H1 (cell line): ENCODE measurements at regions not wholly inside any gene's neighbourhood (a gene's known extent, or its start where the extent isn't known, plus 50 kb on each side); places are given as distances from the start of the nearest gene placed in this dataset.

Experiments
- CTCF ChIA-PET: fragments of 300-600 bp; sonication (Branson Sonifier 250); formaldehyde crosslinking; loops from one replicate; lab custom pipeline; 2021; ENCODE audit not compliant: partially characterized antibody; lab: Charles Lee
- POLR2A ChIA-PET: fragments of 300-600 bp; sonication (Branson Sonifier 250); formaldehyde crosslinking; loops from one replicate; lab custom pipeline; 2021; ENCODE audit warnings: inconsistent platforms; ENCODE audit not compliant: partially characterized antibody; lab: Charles Lee
- DNase-seq, 2 experiments: peaks; one replicate each; pipeline versions ENCODE4 v3.0.0 to v3.0.0-alpha.2; 2010 to 2022; ENCODE audit warnings: low spot score in 2 of 2, low read depth in 1 of 2, mixed read lengths in 1 of 2
- FAIRE-seq: peaks from 2 replicates; lab custom pipeline; 2011; peaks lifted over from hg19 to GRCh38; lab: Jason Lieb, UNC
- H2AFZ ChIP-seq: 2 replicates; pipeline ENCODE4 v1.8.1; 2012; ENCODE audit warnings: low read length, inconsistent platforms
- H2AK5ac ChIP-seq: 2 replicates; pipeline ENCODE4 v1.6.1; 2013; ENCODE audit warnings: low read depth, low read length
- H2BK120ac ChIP-seq: replicated peaks from 2 replicates; pipeline ENCODE3; 2013; ENCODE audit warnings: low read depth, low read length, inconsistent platforms
- H2BK12ac ChIP-seq: 2 replicates; pipeline ENCODE4 v1.6.1; 2013; ENCODE audit warnings: low read depth, low read length
- H2BK15ac ChIP-seq: 2 replicates; pipeline ENCODE4 v1.6.1; 2013; ENCODE audit warnings: low read length
- H2BK20ac ChIP-seq: 2 replicates; pipeline ENCODE4 v1.6.1; 2013; ENCODE audit warnings: low read length
- H2BK5ac ChIP-seq: 2 replicates; pipeline ENCODE4 v1.6.1; 2013; ENCODE audit warnings: low read depth, low read length
- H3K14ac ChIP-seq: 2 replicates; pipeline ENCODE4 v1.6.1; 2013; ENCODE audit warnings: inconsistent platforms; ENCODE audit not compliant: insufficient read length
- H3K18ac ChIP-seq: 2 replicates; pipeline ENCODE4 v1.6.1; 2013; ENCODE audit warnings: low read length; ENCODE audit errors: extremely low read depth
- H3K23ac ChIP-seq: 2 replicates; pipeline ENCODE4 v1.6.1; 2013; ENCODE audit warnings: inconsistent platforms; ENCODE audit not compliant: insufficient read length
- H3K23me2 ChIP-seq: 2 replicates; pipeline ENCODE4 v1.6.1; 2013; ENCODE audit warnings: low read depth, low read length
- H3K27ac ChIP-seq: 2 replicates; pipeline ENCODE4 v1.6.1; 2011; ENCODE audit warnings: low read depth, low read length, inconsistent platforms
- H3K27me3 ChIP-seq, 4 experiments: replicated peaks in 1 of 4; 1 replicate in 1 of 4; 2 replicates in 3 of 4; pipeline versions ENCODE4 v1.6.1 to v1.8.1; 2011 to 2013; ENCODE audit warnings: low read length in 3 of 4, mild to moderate bottlenecking in 3 of 4, inconsistent platforms in 2 of 4, mixed read lengths in 2 of 4, moderate library complexity in 1 of 4; ENCODE audit not compliant: control insufficient read depth in 3 of 4, insufficient read depth in 3 of 4; ENCODE audit errors: extremely low read depth in 1 of 4
- H3K36me3 ChIP-seq, 4 experiments: 2 replicates each; pipeline versions ENCODE4 v1.6.1 to v1.8.1; 2011 to 2013; ENCODE audit warnings: mild to moderate bottlenecking in 4 of 4, low read length in 3 of 4, moderate library complexity in 2 of 4, control low read depth in 1 of 4, inconsistent platforms in 1 of 4; ENCODE audit not compliant: insufficient read depth in 4 of 4, control insufficient read depth in 2 of 4
- H3K4ac ChIP-seq: replicated peaks from 2 replicates; pipeline ENCODE3; 2013; ENCODE audit warnings: low read length, low read depth, mixed read lengths, inconsistent platforms; ENCODE audit not compliant: insufficient read length
- H3K4me1 ChIP-seq, 4 experiments: replicated peaks in 1 of 4; 1 replicate in 1 of 4; 2 replicates in 3 of 4; pipeline versions ENCODE4 v1.6.1 to v1.8.1; 2011 to 2013; ENCODE audit warnings: low read length in 3 of 4, inconsistent platforms in 2 of 4, mixed read lengths in 1 of 4; ENCODE audit not compliant: insufficient read depth in 4 of 4, control insufficient read depth in 3 of 4
- H3K4me2 ChIP-seq, 2 experiments: 2 replicates each; pipeline versions ENCODE4 v1.6.1 to v1.8.1; 2011 to 2013; ENCODE audit warnings: low read depth in 2 of 2, low read length in 2 of 2, control low read depth in 1 of 2, inconsistent platforms in 1 of 2, mild to moderate bottlenecking in 1 of 2; ENCODE audit not compliant: insufficient read depth in 1 of 2
- H3K4me3 ChIP-seq, 4 experiments: fragments of 200-600, 300-600 bp in 1 of 4; sonication (generic), shearing (Covaris generic), sonication (Bioruptor Twin) in 1 of 4; 2 replicates each; pipeline versions ENCODE4 v1.5.1 to v1.8.1; 2011 to 2016; ENCODE audit warnings: low read length in 4 of 4, low read depth in 3 of 4, control low read depth in 2 of 4, inconsistent platforms in 2 of 4, mild to moderate bottlenecking in 2 of 4, mixed read lengths in 1 of 4, moderate library complexity in 1 of 4; ENCODE audit not compliant: insufficient read depth in 2 of 4; ENCODE audit errors: extremely low read depth in 1 of 4
- H3K56ac ChIP-seq: replicated peaks from 2 replicates; pipeline ENCODE3; 2013; ENCODE audit warnings: low read depth, mild to moderate bottlenecking, mixed read lengths, low read length, inconsistent platforms; ENCODE audit not compliant: insufficient read length
- H3K79me1 ChIP-seq: 2 replicates; pipeline ENCODE4 v1.6.1; 2013; ENCODE audit warnings: low read depth, low read length, control low read depth
- H3K79me2 ChIP-seq, 2 experiments: 2 replicates each; pipeline versions ENCODE4 v1.6.1 to v1.8.1; 2012 to 2013; ENCODE audit warnings: low read length in 2 of 2, mild to moderate bottlenecking in 2 of 2, inconsistent platforms in 1 of 2; ENCODE audit not compliant: insufficient read depth in 2 of 2, control insufficient read depth in 1 of 2
- H3K9ac ChIP-seq, 4 experiments: replicated peaks in 1 of 4; 1 replicate in 1 of 4; 2 replicates in 3 of 4; pipeline versions ENCODE4 v1.6.1 to v1.8.1; 2011 to 2013; ENCODE audit warnings: low read depth in 3 of 4, low read length in 3 of 4, control low read depth in 2 of 4, mild to moderate bottlenecking in 2 of 4, moderate library complexity in 2 of 4, inconsistent platforms in 1 of 4; ENCODE audit errors: extremely low read depth in 1 of 4
- H3K9me3 ChIP-seq, 2 experiments: 2 replicates each; pipeline versions ENCODE4 v1.6.1 to v1.8.1; 2012 to 2013; ENCODE audit warnings: mild to moderate bottlenecking in 2 of 2, moderate library complexity in 2 of 2, control low read depth in 1 of 2, inconsistent platforms in 1 of 2, low read depth in 1 of 2, low read length in 1 of 2, mixed read lengths in 1 of 2; ENCODE audit not compliant: insufficient read depth in 2 of 2
- H4K20me1 ChIP-seq, 2 experiments: replicated peaks in 1 of 2; 2 replicates each; pipeline versions ENCODE3 to v1.8.1; 2011 to 2013; ENCODE audit warnings: inconsistent platforms in 2 of 2, low read length in 2 of 2, mild to moderate bottlenecking in 1 of 2; ENCODE audit not compliant: insufficient read depth in 2 of 2, control insufficient read depth in 1 of 2
- H4K5ac ChIP-seq: 2 replicates; pipeline ENCODE4 v1.6.1; 2013; ENCODE audit warnings: low read length, low read depth, mixed read lengths, inconsistent platforms; ENCODE audit not compliant: insufficient read length
- H4K8ac ChIP-seq: 2 replicates; pipeline ENCODE4 v1.8.0; 2013; ENCODE audit warnings: mild to moderate bottlenecking, moderate library complexity, low read length, inconsistent platforms; ENCODE audit not compliant: insufficient read depth; ENCODE audit errors: extremely low read depth
- H4K91ac ChIP-seq: replicated peaks from 2 replicates; pipeline ENCODE3; 2013; ENCODE audit warnings: low read length, mixed read lengths, inconsistent platforms; ENCODE audit not compliant: insufficient read length
- E2F6 ChIP-seq: IDR thresholded peaks from 2 replicates; pipeline ENCODE4 v1.6.1; 2012; ENCODE audit warnings: inconsistent platforms
- JUND ChIP-seq: IDR thresholded peaks from 2 replicates; pipeline ENCODE4 v1.6.1; 2011; ENCODE audit warnings: mild to moderate bottlenecking, improper control_type of control experiment, low read length
- KDM5A ChIP-seq: fragments of 200-600 bp; IDR thresholded peaks from 2 replicates; pipeline ENCODE4 v1.7.1; 2012; ENCODE audit warnings: mild to moderate bottlenecking, low read length, inconsistent platforms, mixed read lengths
- RAD21 ChIP-seq, 2 experiments: IDR thresholded peaks in 1 of 2; conservative IDR thresholded peaks in 1 of 2; 2 replicates each; pipeline ENCODE4 v1.6.1; 2011; ENCODE audit warnings: low read depth in 2 of 2, low read length in 2 of 2, improper control_type of control experiment in 1 of 2, inconsistent platforms in 1 of 2, mild to moderate bottlenecking in 1 of 2, moderate library complexity in 1 of 2
- SP1 ChIP-seq: IDR thresholded peaks from 2 replicates; pipeline ENCODE4 v1.6.1; 2011; ENCODE audit warnings: low read depth, low read length
- TAF7 ChIP-seq: optimal IDR thresholded peaks from 2 replicates; pipeline ENCODE3; 2011; ENCODE audit warnings: low read depth, mild to moderate bottlenecking, inconsistent platforms, low read length, moderate library complexity, borderline replicate concordance
- TCF12 ChIP-seq: IDR thresholded peaks from 2 replicates; pipeline ENCODE4 v1.6.1; 2011; ENCODE audit warnings: low read depth, mild to moderate bottlenecking, low read length
- ZNF274 ChIP-seq: IDR thresholded peaks from 2 replicates; pipeline ENCODE4 v1.7.0; 2012; ENCODE audit warnings: low read length, borderline replicate concordance; ENCODE audit errors: extremely low read depth
- WGBS, 2 experiments: shearing (Covaris generic) in 1 of 2; methylation state at CpG; one replicate each; pipeline versions ENCODE4 v1.1.6 to v1.1.7; 2013 to 2015; ENCODE audit warnings: low lambda C conversion rate in 2 of 2, mixed read lengths in 2 of 2, inconsistent platforms in 1 of 2, low coverage in 1 of 2, missing lambda C conversion rate in 1 of 2; ENCODE audit not compliant: insufficient replicate concordance in 2 of 2, insufficient coverage in 1 of 2, insufficient read length in 1 of 2; ENCODE audit errors: extremely low coverage in 1 of 2, missing lambda C conversion rate in 1 of 2; 5-methylcytosine and 5-hydroxymethylcytosine counted together
- TF ChIP-seq, protein P1 (sequence below), 3 experiments: IDR thresholded peaks; 1 replicate in 2 of 3; 2 replicates in 1 of 3; pipeline versions ENCODE4 v1.5.1 to v1.6.1; 2011; ENCODE audit warnings: low read length in 3 of 3, mild to moderate bottlenecking in 3 of 3, inconsistent platforms in 2 of 3, low read depth in 1 of 3, moderate library complexity in 1 of 3; ENCODE audit not compliant: insufficient read depth in 1 of 3; ENCODE audit errors: control extremely low read depth in 1 of 3

DNA sequence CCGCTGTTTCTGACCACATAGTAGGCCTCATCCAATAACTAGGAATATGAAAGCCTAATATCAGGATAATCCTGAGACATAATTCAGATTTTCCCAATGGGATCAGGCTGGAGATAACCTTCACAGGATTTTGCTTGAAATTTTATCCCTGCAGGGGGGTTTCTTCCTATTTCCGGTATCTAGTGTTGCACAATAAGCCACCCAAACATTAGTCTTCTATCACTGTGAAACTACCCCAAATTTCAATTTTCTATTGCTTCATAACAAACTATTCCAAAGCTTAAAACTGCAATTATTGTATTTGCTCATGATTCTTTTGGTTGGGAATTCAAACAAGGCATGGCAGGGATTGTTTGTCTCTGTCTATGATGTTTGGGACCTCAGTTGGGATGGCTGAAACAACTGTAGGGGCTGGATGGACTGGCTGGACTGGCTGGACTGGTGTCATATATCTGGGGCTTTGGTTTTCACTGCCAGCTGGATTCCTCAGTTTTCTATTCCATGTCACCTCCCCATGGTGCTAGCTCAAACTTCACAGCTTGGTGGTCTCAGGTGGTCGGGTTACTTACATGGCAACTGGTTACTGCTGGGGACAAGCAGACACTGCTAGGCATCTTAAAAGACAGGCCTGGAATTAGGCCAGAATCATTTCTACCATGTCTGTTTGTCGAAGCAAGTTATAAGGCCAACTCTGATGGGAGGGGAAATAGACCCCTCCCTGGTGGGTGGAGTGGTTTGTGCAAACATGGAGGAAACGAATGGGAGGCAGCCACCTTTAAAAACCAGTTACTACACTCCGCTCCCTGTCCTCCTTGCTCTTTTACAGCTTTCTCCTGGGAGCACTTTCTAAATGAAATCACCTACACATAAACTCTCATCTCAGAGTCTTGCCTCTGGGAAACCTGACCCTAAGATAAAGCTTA is 88.2 kb upstream of the STT3B start:
- Histone ChIP-seq H2AK5ac (no peak overlapping the region), H4K20me1 (no peaks in the 10 kb centered on the region), H3K14ac (no peak overlapping the region), H3K23ac (no peak overlapping the region), H3K79me1 (no peaks in the 10 kb centered on the region), H3K4me1 (peaks cover 0 to 3% (median 0%) of the 10 kb centered on the region in 4 experiments; a peak in 2 of 7 replicates), H2BK15ac (no peak overlapping the region), H2BK20ac (no peak overlapping the region), H4K8ac (no peak overlapping the region), H3K23me2 (no peaks in the 10 kb centered on the region), H3K9ac (no peak overlapping the region), H3K56ac (no peak overlapping the region), H3K27me3 (no peaks in the 10 kb centered on the region; a peak in 1 of 7 replicates), H2BK5ac (no peak overlapping the region), H3K79me2 (no peaks in the 10 kb centered on the region), H3K4me3 (no peak overlapping the region), H3K4me2 (no peak overlapping the region), H3K4ac (no peak overlapping the region), H2BK120ac (no peak overlapping the region), H3K36me3 (no peaks in the 10 kb centered on the region), H2AFZ (peak overlapping the region; percentile 77; the same call in 1 of the 2 replicates), H2BK12ac (no peak overlapping the region), H3K9me3 (no peaks in the 10 kb centered on the region), H4K5ac (no peak overlapping the region), H3K18ac (no peak overlapping the region), H3K27ac (no peak overlapping the region), H4K91ac (no peak overlapping the region)
- POLR2A ChIA-PET: no interaction called here
- FAIRE-seq (no peak), DNase-seq (no peak)
- 86% methylated on average over 6 of the region's 6 CpGs; no CpG with 5 or more reads in 1 of the 2 experiments for WGBS, 2 experiments
- CTCF ChIA-PET: interaction anchor here (0.6 kb wide), 1 partner anchor 49 kb away, joined by 3 read pairs; no protein-coding TSS in a partner anchor
- TF ChIP-seq, protein P1, sequence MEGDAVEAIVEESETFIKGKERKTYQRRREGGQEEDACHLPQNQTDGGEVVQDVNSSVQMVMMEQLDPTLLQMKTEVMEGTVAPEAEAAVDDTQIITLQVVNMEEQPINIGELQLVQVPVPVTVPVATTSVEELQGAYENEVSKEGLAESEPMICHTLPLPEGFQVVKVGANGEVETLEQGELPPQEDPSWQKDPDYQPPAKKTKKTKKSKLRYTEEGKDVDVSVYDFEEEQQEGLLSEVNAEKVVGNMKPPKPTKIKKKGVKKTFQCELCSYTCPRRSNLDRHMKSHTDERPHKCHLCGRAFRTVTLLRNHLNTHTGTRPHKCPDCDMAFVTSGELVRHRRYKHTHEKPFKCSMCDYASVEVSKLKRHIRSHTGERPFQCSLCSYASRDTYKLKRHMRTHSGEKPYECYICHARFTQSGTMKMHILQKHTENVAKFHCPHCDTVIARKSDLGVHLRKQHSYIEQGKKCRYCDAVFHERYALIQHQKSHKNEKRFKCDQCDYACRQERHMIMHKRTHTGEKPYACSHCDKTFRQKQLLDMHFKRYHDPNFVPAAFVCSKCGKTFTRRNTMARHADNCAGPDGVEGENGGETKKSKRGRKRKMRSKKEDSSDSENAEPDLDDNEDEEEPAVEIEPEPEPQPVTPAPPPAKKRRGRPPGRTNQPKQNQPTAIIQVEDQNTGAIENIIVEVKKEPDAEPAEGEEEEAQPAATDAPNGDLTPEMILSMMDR (IDR thresholded peaks at IDR 0.05; ENCODE audit: control extremely low read depth in 1 of 3, insufficient read depth in 1 of 3, low read depth in 1 of 3, low read length in 3 of 3): no peak
- TF ChIP-seq ZNF274 (no peak), JUND (no peak), SP1 (no peak), RAD21 (IDR thresholded peaks at IDR 0.05 in 1 of 2, conservative IDR thresholded peaks at IDR 0.05 in 1 of 2; ENCODE audit: low read depth in 2 of 2, low read length in 2 of 2) (no peak), TAF7 (no peak), E2F6 (no peak), TCF12 (no peak), KDM5A (no peak)
